Subcutaneous abdominal adipose tissue (tissue), 5 donors: ENCODE measurements at regions not wholly inside any gene's neighbourhood (a gene's known extent, or its start where the extent isn't known, plus 50 kb on each side); places are given as distances from the start of the nearest gene placed in this dataset.

ENCODE experiments used
- H3K27ac ChIP-seq: one replicate; pipeline ENCODE4 v1.7.0; 2013; ENCODE audit warnings: low read depth, mild to moderate bottlenecking, inconsistent platforms, low read length, moderate library complexity
- H3K27me3 ChIP-seq, 5 donors: one replicate each; pipeline ENCODE4 v1.7.0; 2013; ENCODE audit warnings: low read length in 5 of 5, inconsistent platforms in 1 of 5; ENCODE audit not compliant: control insufficient read depth in 5 of 5, insufficient read depth in 4 of 5
- H3K36me3 ChIP-seq, 5 donors: one replicate each; pipeline ENCODE4 v1.7.0; 2013; ENCODE audit warnings: low read length in 5 of 5; ENCODE audit not compliant: control insufficient read depth in 5 of 5, insufficient read depth in 5 of 5
- H3K4me1 ChIP-seq, 5 donors: one replicate each; pipeline ENCODE4 v1.7.0; 2013; ENCODE audit warnings: low read length in 5 of 5, mild to moderate bottlenecking in 3 of 5, moderate library complexity in 1 of 5; ENCODE audit not compliant: control insufficient read depth in 5 of 5, insufficient read depth in 5 of 5
- H3K4me3 ChIP-seq, 5 donors: one replicate each; pipeline ENCODE4 v1.7.0; 2013; ENCODE audit warnings: low read length in 5 of 5, low read depth in 1 of 5
- H3K9ac ChIP-seq, 5 donors: one replicate each; pipeline ENCODE4 v1.7.0; 2013; ENCODE audit warnings: low read length in 5 of 5, mild to moderate bottlenecking in 4 of 5, moderate library complexity in 3 of 5
- H3K9me3 ChIP-seq, 5 donors: one replicate each; pipeline ENCODE4 v1.7.0; 2013; ENCODE audit warnings: low read length in 5 of 5; ENCODE audit not compliant: control insufficient read depth in 5 of 5
- donor health status: healthy.
- donor health status: healthy.
- donor health status: healthy.
- donor health status: healthy.
- donor health status: healthy.

- Histone ChIP-seq H3K9ac (no peak overlapping the region), H3K4me3 (no peak overlapping the region), H3K27ac (no peak overlapping the region), H3K27me3 (no peaks in the 10 kb centered on the region), H3K4me1 (no peaks in the 10 kb centered on the region), H3K9me3 (no peaks in the 10 kb centered on the region), H3K36me3 (no peaks in the 10 kb centered on the region)
These were observed 410.7 kb downstream of the CENPC start for GRCh38 chr4:67134616-67135015.

DNA sequence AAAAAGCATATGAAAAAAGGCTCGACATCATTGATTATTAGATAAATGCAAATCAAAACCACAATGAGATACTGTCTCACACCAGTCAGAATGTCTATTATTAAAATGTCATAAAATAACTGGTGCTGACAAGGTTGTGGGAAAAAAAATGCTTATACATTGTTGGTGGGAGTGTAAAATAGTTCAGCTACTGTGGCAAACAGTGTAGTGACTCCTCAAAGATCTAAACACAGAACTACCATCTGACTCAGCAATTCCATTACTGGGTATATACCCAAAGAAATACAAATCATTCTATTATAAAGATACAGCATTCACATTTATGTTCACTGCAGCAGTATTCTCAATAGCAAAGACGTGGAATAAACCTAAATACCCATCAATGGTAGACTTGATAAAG is 412.1 kb downstream of the CENPC start:
- H3K9me3 ChIP-seq, result no peaks in the 10 kb centered on the region

DNA sequence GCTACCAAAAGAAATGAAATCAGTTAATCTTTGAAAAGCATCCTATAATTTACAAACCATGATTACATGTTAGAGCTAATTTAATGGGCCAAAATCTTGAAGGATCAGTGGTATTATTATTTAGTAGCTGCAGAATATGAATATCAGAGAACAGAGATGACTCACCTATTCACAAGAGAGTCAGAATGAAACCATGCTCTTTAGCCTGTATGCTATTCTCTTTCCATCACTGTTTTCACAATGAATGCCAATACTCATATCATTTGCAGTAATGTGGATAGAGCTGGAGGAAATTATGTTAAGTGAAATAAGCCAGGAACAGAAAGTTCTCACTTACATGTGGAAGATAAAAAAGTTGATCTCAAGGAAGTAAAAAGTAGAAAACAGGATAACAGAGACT is 414.1 kb downstream of the CENPC start:
- no peaks in the 10 kb centered on the region for H3K36me3 ChIP-seq

More for the DNA sequence above, 412.1 kb downstream of the CENPC start:
- H3K36me3 ChIP-seq, result no peaks in the 10 kb centered on the region
- no peak overlapping the region for H3K9ac ChIP-seq
- no peaks in the 10 kb centered on the region for H3K4me1 ChIP-seq
- H3K4me3 ChIP-seq, result no peak overlapping the region
- no peak overlapping the region for H3K27ac ChIP-seq
- no peaks in the 10 kb centered on the region for H3K27me3 ChIP-seq

GRCh38 chr4:67130411-67130810 is 414.9 kb downstream of the CENPC start:
- no peak overlapping the region for H3K27ac ChIP-seq
- no peaks in the 10 kb centered on the region for H3K4me1 ChIP-seq
- H3K9ac ChIP-seq, result no peak overlapping the region
- no peak overlapping the region for H3K4me3 ChIP-seq
- H3K27me3 ChIP-seq, result no peaks in the 10 kb centered on the region
- no peaks in the 10 kb centered on the region for H3K36me3 ChIP-seq
- no peaks in the 10 kb centered on the region for H3K9me3 ChIP-seq

More for the DNA sequence above, 414.1 kb downstream of the CENPC start:
- Histone ChIP-seq H3K27me3 (no peaks in the 10 kb centered on the region), H3K4me1 (no peaks in the 10 kb centered on the region), H3K27ac (no peak overlapping the region), H3K9ac (no peak overlapping the region), H3K4me3 (no peak overlapping the region), H3K9me3 (no peaks in the 10 kb centered on the region)

GRCh38 chr4:67126570-67126969 is 418.7 kb downstream of the CENPC start:
- Histone ChIP-seq H3K4me1 (no peaks in the 10 kb centered on the region), H3K36me3 (no peaks in the 10 kb centered on the region), H3K9ac (no peak overlapping the region), H3K27me3 (no peaks in the 10 kb centered on the region), H3K4me3 (no peak overlapping the region), H3K9me3 (no peaks in the 10 kb centered on the region), H3K27ac (no peak overlapping the region)

- Histone ChIP-seq H3K4me1 (no peaks in the 10 kb centered on the region), H3K27me3 (no peaks in the 10 kb centered on the region), H3K36me3 (no peaks in the 10 kb centered on the region), H3K27ac (no peak overlapping the region), H3K9ac (no peak overlapping the region), H3K4me3 (no peak overlapping the region), H3K9me3 (no peaks in the 10 kb centered on the region)
These were observed 419.4 kb downstream of the CENPC start for GRCh38 chr4:67125636-67126514.

GRCh38 chr4:67124716-67125115 is 420.6 kb downstream of the CENPC start:
- Histone ChIP-seq H3K9me3 (no peaks in the 10 kb centered on the region), H3K27ac (no peak overlapping the region), H3K9ac (no peak overlapping the region), H3K27me3 (no peaks in the 10 kb centered on the region), H3K4me1 (no peaks in the 10 kb centered on the region), H3K36me3 (no peaks in the 10 kb centered on the region), H3K4me3 (no peak overlapping the region)

DNA sequence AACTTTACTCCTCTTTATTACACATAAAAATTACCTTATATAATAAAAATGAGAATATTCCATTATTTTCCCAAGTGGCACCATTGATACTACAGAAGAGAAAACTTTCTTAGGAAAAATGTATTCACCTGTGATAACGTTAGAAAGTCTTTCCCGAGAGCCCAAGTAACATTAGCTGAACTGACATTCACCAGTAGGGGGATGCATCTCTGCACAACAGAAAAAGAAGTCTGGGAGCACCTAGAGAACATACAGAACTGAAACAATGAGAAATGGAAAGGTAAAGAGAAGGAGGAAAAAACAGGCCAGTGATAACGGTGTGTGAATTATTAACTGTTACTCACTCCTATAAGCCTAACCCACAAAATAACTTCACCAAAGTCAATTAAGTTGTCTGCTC is 423.3 kb downstream of the CENPC start:
- Histone ChIP-seq H3K9ac (no peak overlapping the region), H3K4me3 (no peak overlapping the region), H3K4me1 (no peaks in the 10 kb centered on the region), H3K9me3 (peaks cover 0 to 5% (median 0%) of the 10 kb centered on the region in 5 donors), H3K36me3 (no peaks in the 10 kb centered on the region), H3K27ac (no peak overlapping the region), H3K27me3 (no peaks in the 10 kb centered on the region)

DNA sequence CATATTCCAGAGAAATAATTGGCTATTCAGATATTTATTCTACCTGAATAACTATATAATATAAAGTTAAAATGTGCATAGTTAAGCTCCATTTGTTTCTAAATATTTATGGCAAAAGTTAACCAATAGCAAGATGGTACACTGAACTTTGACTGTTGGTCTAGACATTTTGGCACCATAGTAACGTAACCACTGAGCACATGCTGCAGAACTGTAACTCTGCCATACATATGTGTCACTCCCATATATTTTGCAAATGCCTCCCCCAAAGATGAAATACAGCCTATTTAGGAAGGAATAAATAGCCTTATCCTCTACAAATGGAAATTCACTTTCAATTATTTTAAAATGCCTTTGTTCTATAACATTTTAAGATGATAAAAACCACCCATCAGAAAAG is 424.9 kb downstream of the CENPC start:
- Histone ChIP-seq H3K27me3 (no peaks in the 10 kb centered on the region), H3K9me3 (peaks cover 0 to 5% (median 0%) of the 10 kb centered on the region in 5 donors), H3K9ac (no peak overlapping the region), H3K4me3 (no peak overlapping the region), H3K27ac (no peak overlapping the region), H3K36me3 (no peaks in the 10 kb centered on the region), H3K4me1 (no peaks in the 10 kb centered on the region)

GRCh38 chr4:67109276-67109675 is 436.0 kb downstream of the CENPC start:
- H3K9ac ChIP-seq, result no peak overlapping the region

More at GRCh38 chr4:67109276-67109675, 436.0 kb downstream of the CENPC start:
- Histone ChIP-seq H3K9me3 (no peaks in the 10 kb centered on the region), H3K36me3 (no peaks in the 10 kb centered on the region), H3K4me1 (no peaks in the 10 kb centered on the region), H3K27me3 (no peaks in the 10 kb centered on the region), H3K4me3 (no peak overlapping the region), H3K27ac (no peak overlapping the region)
